C4-2B (cell line): ENCODE measurements at regions not wholly inside any gene's neighbourhood (a gene's known extent, or its start where the extent isn't known, plus 50 kb on each side); places are given as distances from the start of the nearest gene placed in this dataset.

ENCODE experiments used
- H3K27ac ChIP-seq: fragments of 450-650 bp; 2 replicates; pipeline ENCODE4 v1.5.1; 2017
- CTCF ChIP-seq: fragments of 450-650 bp; conservative IDR thresholded peaks from 2 replicates; pipeline ENCODE4 v1.5.1; 2017; ENCODE audit warnings: mild to moderate bottlenecking
- ZFX ChIP-seq: fragments of 450-650 bp; IDR thresholded peaks from 2 replicates; pipeline ENCODE4 v1.6.1; 2017

DNA sequence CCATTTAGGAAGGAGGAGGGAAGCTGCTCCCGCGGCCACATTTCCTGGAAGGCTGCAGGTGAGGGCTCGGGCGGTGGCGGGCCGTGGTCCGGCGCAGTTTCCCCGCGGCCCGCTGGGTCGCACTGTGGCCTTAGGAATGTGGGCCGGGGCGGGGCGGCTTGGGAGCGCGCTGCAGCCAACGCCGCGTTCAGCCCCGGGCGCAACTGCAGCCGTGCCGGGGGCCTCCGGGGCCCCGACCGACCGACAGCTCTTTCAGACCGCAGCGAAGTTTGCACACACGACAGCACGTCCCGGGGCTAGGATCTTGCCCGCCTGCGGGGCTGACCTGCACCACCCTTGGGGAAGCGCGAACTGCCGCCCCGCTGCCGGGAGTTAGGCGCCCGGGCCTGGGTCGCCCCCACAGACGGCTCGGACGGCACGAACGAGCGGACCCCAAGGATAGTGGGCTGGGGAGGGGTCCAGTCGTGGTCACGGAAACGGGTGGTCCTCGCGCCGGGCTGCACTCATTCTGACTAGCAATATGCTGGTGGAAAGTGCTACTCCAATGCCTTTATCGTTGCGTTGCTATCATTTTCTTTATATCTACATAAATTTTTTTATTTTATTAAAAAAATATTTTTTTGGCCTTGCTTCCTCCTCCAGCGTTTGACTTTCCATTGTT lies 69.9 kb upstream of the DLX2 start:
- no peak for TF ChIP-seq ZFX
- peak; percentile 93 for TF ChIP-seq CTCF
- H3K27ac ChIP-seq = peak overlapping the region; percentile 31; the same call in 1 of the 2 replicates

DNA sequence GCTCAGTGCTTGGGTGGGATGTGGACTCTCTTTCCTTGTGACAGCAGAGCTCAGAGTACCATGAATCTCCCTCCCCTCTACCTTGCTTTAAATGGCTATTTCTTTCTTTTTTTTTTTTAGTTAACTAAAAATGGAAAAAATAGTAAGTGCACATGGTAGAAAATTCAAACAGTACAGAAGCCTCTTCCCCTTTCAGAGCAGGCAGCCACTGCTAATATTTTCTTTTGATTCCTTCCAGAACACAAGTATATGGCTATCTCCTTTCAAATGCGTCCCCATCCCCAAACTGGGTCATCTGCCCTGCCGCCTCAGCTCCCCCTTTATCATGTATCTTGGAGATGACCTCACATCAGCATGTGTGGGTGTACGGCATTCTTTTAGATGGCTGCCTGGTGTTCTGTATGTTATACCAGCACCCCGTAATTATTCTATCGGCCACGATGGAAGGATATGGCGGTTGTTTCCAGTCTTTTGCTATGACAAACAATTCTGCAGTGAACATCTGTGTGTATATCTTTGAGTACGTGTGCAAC lies 70.5 kb upstream of the DLX2 start:
- no peak for TF ChIP-seq ZFX
- no peak for TF ChIP-seq CTCF
- no peak overlapping the region for H3K27ac ChIP-seq

- H3K27ac ChIP-seq = no peak overlapping the region
- TF ChIP-seq CTCF = no peak
- TF ChIP-seq ZFX = no peak
Measured at GRCh38 chr2:172177581-172177980, 74.9 kb upstream of the DLX2 start.

GRCh38 chr2:172177996-172178395 lies 75.3 kb upstream of the DLX2 start:
- H3K27ac ChIP-seq = no peak overlapping the region
- TF ChIP-seq CTCF = no peak

DNA sequence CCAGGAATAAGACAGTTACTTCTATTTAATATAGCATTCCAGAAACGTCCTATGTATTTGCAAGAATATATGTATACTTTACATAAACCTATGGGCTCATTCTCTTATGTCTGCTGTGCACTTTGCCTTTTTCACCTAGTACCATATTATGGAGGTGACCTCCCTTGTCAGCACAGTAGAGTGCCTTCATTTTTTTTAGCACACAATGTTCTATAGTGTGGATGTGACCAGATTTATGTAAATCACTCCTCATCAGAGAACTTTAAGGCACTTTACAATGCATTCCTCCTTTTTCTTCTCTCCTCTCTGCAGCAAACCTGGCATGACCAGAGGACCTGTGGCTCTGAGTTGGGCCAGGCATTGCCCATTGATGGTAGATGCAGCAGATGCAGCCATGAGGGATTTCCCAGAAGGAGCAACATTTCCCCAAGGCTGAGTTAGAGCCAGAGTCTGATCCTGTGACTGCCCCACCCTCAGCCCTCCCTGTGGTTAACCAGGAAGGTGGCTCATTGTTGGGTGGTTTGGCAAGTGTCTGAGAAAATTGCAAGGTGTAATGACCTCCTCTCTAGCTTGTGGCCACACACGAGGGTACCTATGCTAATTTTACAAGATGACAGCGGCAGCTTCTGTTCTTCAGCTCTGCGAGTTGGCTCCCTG lies 76.5 kb upstream of the DLX2 start:
- TF ChIP-seq CTCF (no peak), ZFX (no peak)

GRCh38 chr2:172181840-172182239 lies 79.1 kb upstream of the DLX2 start:
- TF ChIP-seq ZFX = no peak
- no peak for TF ChIP-seq CTCF
- no peak overlapping the region for H3K27ac ChIP-seq

More for the DNA sequence above, 76.5 kb upstream of the DLX2 start:
- H3K27ac ChIP-seq = no peak overlapping the region

GRCh38 chr2:172182624-172183023 lies 79.9 kb upstream of the DLX2 start:
- TF ChIP-seq ZFX (no peak), CTCF (no peak)
- no peak overlapping the region for H3K27ac ChIP-seq
